CD4-positive, alpha-beta T cell treated with Interferon alpha-2 for 1 hour (primary cell): ENCODE measurements at regions not wholly inside any gene's neighbourhood (a gene's known extent, or its start where the extent isn't known, plus 50 kb on each side); places are given as distances from the start of the nearest gene placed in this dataset.
"Not testable (repeated sequence)": the region's sequence is repeated elsewhere in the genome, so short reads cannot be mapped to it uniquely, and the experiment has no call there.

Source experiments
- DNase-seq, 2 donors: peaks; one replicate each; pipeline ENCODE4 v3.0.0-alpha.2; 2020 to 2022

DNA sequence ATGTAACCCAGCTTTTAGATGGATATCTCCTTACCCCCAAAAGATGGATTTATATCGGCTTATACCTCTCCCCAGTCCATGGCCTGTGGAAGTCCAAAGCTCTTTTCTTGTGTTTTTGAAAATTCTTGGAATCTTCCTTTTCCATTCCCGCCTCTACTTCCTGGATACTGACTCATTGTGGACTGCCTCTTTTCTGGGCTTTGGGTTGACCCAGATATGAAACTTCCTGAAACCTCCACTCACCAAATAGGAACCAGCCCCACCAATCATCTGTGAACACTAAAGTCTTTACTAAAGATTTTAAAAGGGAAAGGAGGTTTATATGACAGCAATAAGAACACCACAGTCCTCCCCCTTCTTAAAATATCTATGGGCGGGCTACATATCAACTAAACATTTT lies 163.4 kb upstream of the SYN3 start:
- DNase-seq, result no peak

DNA sequence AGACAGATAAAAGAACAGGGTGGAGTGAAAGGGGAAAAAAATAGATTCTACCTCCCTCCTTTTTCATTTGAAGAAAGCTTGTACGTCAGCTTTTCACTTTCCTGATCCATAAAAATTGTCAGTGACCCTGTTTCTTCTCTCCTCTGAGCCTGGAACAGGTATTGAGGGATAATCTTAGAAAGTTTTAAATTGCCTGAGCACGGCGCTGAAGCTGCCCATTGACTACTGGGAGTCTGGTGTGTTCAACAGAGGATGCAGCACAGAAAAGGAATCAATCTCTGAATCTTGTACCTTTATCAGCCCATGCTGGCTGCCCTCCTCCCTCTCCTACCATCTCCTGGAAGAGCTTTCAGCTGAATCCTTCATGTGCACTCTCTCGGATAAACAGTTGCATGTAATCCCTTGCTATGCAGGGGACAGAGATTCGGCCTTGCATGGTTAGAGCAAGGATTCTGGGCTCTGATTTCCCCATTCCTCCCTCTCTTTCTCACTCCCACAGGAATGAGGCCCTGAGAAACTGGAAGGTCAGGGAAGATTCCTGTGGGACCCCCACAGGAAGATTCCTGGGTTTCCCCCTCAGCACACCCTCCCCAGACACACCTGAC lies 162.4 kb upstream of the SYN3 start:
- DNase-seq, result no peak

DNA sequence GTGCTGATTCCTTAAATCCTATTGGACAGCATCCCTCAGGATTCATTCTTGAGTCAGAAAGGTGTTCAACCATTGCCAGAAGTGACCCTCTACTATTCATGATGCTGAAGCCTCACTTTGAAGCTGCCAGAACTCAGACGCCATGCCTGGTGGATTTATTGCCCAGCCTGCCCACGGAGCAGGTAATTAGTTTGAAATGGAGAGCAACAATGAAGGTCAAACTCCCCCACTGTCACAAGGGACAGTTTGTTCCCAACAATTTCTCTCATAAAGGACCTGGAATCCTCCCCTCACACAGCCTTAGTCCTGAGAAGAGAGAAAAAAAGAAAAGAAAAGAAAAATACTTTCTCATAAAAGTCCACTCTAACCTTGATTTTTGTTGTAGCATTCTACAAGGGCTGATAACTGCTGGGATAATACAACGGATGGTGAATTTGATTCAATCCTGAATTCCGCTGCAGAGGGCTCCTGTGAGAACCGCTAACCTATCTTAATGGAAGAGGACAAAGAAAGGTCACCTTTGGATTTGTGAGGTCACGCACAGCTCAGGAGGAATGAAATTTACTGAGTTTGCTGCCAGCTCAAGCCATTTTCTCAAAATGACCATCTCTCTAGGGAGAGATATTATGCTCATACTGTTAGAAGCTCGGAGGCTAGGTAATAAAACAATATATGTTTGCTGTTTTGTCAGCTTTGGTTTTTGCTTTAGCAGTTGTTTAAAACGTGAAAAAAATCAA lies 161.6 kb upstream of the SYN3 start:
- DNase-seq, result no peak

DNA sequence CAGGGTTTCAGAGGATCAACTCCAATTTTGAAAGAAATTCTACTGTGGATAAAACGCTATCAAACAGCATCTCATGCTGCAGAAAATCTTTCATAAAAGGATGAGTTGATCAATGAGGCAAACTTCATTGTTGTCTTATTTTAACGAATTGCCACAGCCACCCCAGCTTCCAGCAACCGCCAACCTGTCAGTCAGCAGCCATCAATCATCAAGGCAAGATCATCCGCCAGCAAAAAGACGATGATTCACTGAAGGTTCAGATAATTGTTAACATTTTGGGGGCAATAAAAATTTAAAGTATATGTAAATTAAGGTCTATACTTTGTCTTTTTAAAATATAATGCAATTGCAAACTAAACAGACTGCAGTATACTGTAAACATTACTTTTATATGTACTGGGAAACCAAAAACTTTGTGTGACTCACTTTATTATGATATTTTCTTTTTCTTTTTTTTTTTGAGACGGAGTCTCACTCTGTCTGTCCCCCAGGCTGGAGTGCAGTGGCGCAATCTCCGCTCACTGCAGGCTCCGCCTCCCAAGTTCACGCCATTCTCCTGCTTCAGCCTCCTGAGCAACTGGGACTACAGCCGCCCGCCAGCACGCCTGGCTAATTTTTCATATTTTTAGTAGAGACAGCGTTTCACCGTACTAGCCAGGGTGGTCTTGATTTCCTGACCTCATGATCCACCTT lies 155.3 kb upstream of the SYN3 start:
- DNase-seq, result no peak

DNA sequence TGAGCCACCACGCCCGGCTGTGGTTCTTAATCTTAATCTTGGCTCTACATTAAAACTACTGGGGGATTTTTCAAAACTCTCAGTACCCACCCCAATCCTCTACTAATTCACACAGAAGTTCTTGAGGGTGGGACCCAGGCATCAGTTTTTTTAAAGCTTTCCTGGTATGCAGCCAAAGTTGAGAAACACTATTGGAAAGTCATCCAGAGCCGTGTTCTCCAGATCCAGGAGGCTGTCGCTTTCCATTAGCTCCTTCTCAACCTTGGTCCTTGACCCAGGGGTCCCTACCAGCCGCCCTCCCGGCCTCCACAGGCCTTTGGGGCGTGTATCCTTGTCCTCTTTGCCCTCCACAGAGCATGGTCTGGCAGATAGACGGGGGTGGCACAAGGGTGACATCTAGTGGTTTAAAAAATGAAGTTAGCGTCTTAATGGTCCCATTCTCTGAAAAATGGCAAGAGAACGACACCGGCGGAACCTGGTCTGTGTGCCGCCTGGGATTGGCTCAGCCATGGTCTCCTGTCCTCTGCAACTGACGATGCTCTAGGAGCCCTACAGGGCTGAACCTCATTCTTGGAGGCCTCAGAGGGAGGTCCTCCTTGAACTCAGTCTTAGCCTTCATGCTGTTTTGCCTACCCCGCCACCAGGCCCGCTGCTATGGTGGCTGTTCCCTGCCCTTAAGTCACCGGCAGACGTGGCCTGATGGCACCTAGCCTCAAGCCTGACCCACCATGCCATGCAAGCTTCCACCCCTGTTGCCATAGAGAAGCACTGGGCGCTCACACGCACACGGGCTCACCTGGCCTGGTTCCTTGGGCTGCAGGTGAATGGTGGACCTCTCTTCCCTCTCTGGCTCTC lies 152.0 kb upstream of the SYN3 start:
- peak; percentile 1 to 22 for DNase-seq

DNA sequence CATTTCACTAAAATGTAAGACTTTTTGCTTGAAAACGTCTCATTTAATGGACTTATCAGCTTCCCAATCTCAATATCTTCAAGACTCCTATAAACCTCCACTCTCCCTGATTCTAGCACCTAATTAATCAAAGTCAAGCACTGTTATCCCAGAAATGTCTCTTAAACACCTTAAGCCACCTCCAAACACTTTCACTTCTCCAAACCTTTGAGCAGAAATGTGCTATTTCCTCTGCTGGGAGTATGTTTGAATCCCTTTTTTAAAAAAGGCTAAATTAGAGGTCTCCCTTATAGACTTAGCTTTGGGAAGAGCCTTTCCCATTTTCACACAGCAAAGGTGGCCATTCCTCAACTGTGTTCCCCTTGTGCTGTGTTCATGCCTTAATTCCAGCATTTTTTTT lies 146.2 kb upstream of the SYN3 start:
- no peak for DNase-seq

DNA sequence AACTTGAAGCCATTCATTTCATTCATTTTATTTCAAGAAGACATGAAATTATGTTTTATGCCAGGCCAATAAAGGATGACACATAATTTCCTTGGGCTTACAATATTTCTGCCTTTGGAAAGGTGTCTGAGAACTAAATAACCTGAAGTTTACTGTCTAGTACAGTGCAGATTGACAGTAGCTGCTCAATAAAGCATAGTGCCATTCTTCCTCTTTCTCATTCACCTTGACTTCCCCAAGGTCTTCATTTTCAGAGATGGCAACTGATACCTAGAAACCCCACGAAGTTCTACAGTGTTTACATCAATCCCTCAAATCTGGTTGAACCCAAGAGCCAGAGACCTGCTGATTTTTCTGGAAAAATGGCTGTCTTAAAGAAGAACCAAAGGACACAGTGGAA lies 144.3 kb upstream of the SYN3 start:
- no peak for DNase-seq

DNA sequence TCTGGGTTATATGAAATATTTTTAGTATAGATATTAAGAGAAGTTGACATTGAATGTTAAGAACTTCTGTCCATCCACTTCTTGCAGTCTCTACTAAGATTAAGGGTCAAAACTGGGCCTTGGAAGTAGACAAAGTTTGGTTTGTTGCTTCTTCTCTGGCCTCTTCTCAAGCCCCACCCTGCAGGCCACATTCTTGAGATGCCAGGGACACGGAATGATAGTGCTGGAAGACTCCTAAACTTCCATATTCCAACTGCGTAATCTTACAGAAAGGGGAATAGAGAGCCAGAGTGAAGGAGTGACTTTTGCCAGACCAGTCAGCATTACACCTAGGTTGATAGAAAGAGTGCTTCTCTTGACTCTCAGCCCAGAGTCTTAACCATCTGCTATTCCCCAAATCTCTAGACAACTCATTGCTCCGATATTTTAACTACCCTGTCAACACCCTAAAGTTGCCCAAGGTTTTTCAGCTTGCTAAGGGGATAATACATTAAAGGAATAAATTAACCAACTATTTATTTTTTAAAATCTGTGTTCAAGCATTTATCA lies 136.4 kb upstream of the SYN3 start:
- no peak for DNase-seq

DNA sequence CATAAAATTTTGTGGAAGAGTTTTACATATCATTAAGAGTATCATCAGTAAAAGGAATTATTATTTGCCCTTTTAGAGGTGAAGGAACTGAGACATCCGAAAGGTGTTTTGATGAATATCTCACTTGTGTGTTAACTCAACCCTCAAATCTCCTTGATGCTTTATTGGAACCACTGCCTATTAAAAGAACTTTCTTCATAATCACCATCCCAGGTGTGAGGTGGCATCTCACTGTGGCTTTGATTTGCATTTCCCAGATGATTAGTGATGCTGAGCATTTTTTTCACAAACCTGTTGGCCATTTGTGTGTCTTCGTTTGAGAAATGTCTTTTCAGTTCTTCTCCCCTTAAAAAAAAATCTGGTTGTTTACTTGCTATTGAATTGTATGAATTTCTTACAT lies 134.0 kb upstream of the SYN3 start:
- peak in 1 of 2 donors; percentile 2 for DNase-seq

DNA sequence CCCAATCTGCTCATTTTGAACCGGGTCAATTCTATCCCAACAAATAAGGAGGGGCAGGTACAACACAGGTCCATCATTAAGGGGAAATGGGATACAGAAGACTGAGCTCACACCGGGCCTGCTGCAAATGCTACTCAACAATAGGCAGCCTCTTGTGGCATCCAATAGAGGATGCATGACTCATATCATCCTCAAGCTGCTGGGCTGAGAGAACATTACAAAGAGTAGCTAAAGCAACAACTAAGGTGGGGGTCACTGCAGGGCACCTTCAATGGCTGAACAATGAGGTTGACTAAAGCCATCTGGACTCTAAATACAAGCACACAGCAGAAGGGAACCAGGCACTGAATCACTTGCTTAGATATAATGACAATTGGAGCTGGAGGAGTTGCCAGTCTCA lies 130.1 kb upstream of the SYN3 start:
- DNase-seq, result no peak

DNA sequence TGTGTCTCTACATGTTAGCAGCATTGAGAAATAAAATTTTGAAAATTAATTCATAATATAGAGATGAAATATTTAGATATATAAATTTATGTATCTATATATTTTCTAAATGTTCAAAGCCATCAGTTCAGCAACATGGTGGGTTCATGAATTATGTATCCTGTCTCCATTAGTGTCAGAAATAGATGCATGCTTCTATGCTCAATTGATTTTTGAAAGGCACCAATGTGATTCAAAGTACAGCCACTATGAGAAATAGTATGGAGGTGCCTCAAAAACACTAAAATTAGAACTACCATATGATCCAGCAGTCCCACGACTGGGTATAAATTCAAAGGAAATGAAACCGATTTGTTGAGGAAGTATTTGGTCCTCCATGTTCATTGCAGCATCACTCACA lies 128.6 kb upstream of the SYN3 start:
- no peak for DNase-seq

DNA sequence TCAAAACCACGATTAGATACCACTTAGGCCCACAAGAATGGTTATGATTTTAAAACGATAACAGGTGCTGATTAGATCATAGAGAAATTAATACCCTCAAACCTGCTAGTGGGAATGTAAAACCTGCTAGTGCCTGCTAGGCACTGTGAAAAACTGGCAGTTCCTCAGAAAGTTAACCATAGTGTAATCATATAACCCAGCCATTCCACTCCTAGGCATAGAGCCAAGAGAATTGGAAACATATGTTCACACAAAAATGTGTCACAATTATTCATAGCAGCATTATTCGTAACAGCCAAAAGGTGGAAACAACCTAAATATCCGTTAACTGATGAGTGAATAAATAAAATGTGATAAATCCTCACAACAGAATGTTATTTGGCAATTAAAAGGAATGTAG lies 122.2 kb upstream of the SYN3 start:
- DNase-seq, result no peak

DNA sequence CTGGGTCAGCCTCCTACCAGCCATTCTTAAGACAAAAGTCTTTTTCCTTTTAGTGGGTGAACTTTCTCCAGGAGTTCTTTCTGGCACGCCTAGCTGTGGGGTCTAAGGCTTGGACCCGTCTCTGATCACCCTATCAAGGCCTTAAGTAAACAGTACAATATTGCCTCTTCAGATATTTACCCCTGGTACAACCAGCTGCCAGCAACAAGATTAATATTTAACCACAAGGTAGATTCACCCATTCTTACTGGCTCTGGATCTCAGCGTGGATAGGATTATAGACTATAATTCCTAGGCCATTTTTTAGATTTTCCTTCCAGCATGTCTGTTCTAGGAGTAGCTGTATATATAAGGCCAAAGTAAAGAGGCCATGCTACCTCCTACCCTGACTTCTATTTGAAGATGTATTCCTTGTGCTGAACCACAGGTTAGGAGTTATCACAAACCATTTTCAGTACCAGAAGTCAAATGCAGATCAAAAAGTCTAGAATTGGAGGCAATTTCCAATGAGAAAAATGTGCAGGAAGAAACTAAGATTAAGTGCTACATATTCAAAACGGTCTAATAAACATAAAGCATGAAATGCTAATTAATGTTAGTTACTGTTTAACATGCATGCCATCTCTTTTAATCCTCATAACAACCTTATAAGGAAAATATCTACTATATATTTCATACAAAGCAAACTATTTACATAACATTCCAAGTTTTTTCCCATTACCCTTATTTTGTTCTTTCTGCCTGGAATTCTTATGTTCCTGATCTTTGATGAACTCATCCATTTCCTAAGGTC lies 110.0 kb upstream of the SYN3 start:
- no peak for DNase-seq

DNA sequence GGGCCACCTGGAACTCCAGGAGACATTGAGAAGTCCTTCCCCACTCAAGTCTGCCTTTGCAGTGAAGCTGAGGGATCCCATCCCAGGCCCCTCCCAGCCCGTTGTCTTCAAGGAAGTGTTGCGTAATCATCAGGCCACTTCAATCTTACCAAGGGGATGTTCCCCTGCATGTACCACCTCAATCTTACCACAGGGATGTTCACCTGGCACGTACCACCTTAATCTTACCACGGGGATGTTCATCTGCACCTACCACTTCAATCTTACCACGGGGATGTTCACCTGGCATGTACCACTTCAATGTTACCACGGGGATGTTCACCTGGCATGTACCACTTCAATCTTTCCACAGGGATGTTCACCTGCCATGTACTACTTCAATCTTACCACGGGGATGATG lies 108.0 kb upstream of the SYN3 start:
- no peak for DNase-seq

DNA sequence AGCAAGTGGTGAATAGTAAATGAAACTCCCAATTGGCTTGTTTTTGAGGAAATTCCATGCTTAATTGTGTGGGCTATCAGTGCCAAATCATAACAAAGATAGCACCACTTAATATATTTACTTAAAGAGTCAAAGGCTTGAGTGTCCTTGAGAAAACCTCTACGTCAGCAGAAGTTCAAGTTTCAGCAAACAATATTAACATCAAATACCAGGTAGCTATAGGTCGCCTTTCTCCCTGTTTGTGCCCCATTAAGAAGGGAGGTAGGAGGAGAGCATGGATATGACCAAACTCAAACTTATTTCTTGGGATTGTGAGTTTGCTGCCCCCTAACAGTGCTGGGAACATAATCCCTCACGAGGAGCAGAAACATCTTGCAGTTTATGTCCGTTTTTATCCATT lies 105.6 kb upstream of the SYN3 start:
- no peak for DNase-seq

DNA sequence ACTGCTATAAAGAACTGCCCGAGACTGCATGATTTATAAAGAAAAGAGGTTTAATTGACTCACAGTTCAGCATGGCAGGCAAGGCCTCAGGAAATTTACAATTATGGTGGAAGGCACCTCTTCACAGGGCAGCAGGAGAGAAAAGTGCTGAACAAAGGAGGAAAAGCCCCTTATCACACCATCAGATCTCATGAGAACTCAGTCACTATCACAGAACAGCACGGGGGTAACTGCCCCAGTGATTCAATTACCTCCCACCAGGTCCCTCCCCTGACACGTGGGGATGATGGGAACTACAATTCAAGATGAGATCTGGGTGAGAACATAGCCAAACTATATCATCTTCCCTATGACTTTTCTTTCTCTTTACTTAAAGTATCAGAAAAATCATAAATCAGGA lies 104.0 kb upstream of the SYN3 start:
- no peak for DNase-seq

DNA sequence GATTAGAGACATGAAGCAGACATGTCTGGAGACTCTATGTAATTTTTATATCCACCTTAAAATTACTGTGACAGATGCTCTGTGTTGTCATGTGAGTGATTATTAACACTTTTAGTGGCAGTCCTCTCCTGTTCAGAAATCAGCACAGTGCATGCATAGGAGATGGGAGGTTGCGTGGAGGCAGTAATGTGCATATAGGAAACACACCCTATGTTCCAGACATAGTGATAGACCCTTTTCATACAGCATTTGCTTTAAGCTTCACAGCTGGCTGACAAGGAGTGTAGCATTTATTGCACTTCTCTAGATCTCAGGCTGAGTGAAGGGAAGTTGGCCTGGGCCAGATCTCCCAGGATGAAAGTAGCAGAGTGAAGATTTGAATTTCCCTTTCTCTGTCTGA lies 102.3 kb upstream of the SYN3 start:
- DNase-seq, result no peak

DNA sequence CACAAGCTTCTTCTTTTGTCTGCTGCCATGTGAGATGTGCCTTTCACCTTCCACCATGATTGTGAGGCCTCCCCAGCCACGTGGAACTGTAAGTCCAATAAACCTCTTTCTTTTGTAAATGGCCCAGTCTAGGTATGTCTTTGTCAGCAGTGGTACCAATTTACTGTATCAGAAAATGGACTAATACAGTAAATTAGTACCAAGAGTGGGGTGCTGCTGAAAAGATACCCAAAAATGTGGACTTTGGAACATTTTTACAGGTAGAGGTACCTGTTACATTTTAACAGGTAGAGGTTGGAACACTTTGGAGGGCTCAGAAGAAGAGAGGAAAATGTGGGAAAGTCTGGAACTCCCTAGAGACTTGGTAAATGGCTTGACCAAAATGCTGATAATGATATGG lies 96.8 kb upstream of the SYN3 start:
- not testable (repeated sequence) for DNase-seq

DNA sequence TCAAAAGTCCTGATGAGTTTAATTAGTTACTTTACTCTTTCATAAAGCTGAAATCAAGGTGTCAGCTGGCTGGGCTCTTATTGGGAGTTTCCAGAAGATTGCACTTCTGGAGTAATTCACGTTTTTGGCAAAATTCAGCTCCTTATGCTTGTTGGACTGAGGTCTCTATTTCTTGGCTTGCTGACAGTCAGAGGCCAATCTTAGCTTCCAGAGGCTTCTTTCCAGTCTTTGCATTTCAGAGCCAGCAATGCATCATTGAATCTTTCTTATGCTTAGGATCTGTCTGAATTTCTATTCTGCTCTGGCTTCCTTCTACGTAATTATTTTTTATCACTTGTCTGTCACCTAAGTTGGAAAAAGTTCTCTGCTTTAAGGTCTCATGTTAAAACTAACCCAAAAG lies 91.4 kb upstream of the SYN3 start:
- DNase-seq, result no peak

DNA sequence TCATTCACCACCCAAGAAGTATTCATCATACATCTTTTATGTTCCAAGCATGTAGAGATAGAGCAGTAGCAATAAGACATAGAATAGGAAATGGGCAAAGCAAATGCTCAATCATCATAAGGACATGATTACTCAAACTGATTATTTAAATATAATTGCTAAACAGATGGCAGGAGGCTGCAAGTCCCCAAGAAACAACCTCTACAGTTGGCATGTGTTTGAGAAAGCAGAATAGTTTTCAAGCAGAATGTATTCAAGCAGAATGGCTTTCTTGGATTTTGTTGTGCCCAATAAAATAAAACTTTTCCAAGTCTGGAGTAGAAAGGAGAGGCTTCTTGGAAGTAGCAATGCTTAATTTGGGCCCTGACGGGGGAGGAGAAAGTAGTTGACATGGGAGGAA lies 86.5 kb upstream of the SYN3 start:
- DNase-seq, result no peak

DNA sequence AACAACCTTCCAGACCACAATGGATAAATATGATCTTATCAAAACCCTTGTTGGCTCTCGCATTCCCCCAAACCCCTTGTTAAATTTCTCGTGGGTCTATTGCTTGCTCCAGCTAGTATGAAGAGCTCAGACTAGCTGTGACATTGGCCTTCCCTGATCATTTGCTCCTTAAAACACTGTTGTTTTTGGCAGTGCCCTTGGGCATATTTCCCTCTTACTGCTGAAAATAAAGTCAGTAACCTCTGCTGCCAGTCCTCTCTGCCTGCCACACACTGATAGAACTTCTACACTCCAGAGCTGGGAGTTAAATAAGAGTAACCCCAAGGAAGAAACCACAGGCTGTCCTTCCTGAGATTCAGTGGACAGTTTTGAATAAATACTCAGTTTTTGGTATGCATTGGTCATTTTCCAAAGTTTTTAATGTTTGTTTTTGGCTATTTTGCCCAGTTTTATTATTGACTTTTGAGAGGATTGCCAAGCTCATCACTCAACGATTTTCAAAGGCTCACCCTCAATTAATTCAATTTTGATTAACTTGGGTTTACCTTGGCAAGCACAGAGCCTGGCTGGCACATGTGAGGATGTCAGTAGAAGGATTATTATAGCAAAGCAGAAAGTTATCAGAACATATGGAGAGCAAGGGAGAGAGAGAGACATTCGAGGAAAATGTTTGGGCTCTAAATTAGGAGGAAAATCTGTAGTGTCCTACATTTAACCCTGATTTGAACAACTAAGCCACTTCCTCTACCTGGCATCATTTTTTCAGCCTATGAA lies 84.3 kb upstream of the SYN3 start:
- no peak for DNase-seq

DNA sequence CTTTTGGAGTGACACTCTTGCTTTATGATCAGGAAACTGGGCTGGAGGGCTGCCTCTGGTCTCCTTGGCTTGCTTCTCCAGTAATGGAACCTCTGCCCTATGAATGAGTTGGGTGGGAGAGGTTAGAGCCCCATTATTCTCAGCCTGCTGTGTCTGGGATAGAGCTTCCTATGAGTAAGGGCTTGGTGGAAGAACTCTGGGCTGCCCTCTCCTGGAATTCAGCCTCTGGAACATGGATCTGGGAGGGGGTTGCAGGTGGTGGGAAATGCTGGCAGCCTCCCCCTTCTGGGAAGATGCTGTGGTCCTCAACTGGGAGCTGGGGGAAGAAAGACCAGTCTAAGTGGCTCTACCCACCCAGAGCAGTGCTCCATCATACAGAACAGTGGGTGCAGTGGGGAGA lies 81.8 kb upstream of the SYN3 start:
- no peak for DNase-seq
